H1 (cell line): ENCODE measurements at regions not wholly inside any gene's neighbourhood (a gene's known extent, or its start where the extent isn't known, plus 50 kb on each side); places are given as distances from the start of the nearest gene placed in this dataset.

Experiments used
- EP300 ChIP-seq, 2 experiments: IDR thresholded peaks; 1 replicate in 1 of 2; 2 replicates in 1 of 2; pipeline ENCODE4 v1.6.1; 2011 to 2012; ENCODE audit warnings: low read depth in 2 of 2, low read length in 2 of 2, mild to moderate bottlenecking in 2 of 2, borderline replicate concordance in 1 of 2, inconsistent platforms in 1 of 2, moderate library complexity in 1 of 2
- EZH2 ChIP-seq: fragments of 200-600 bp; sonication (generic); IDR thresholded peaks from 2 replicates; pipeline ENCODE4 v1.7.1; 2012; ENCODE audit warnings: low read depth, mild to moderate bottlenecking, moderate library complexity, low read length, inconsistent platforms; ENCODE audit not compliant: severe bottlenecking
- GABPA ChIP-seq: IDR thresholded peaks from 2 replicates; pipeline ENCODE4 v1.6.1; 2011; ENCODE audit warnings: mild to moderate bottlenecking, low read length, moderate library complexity, borderline replicate concordance; ENCODE audit not compliant: insufficient read depth
- JUND ChIP-seq: IDR thresholded peaks from 2 replicates; pipeline ENCODE4 v1.6.1; 2011; ENCODE audit warnings: mild to moderate bottlenecking, improper control_type of control experiment, low read length
- POLR2A ChIP-seq, 2 experiments: IDR thresholded peaks; 1 replicate in 1 of 2; 2 replicates in 1 of 2; pipeline ENCODE4 v1.6.1; 2011; ENCODE audit warnings: low read depth in 2 of 2, low read length in 2 of 2, mild to moderate bottlenecking in 2 of 2; ENCODE audit errors: control extremely low read depth in 1 of 2
- POLR2AphosphoS5 ChIP-seq: IDR thresholded peaks from 2 replicates; pipeline ENCODE4 v1.6.1; 2011; ENCODE audit warnings: low read depth, low read length
- RFX5 ChIP-seq: IDR thresholded peaks from 2 replicates; pipeline ENCODE4 v1.6.1; 2011; ENCODE audit warnings: low read depth, low read length, improper control_type of control experiment, borderline replicate concordance
- SRF ChIP-seq: IDR thresholded peaks from 2 replicates; pipeline ENCODE4 v1.6.1; 2011; ENCODE audit warnings: mild to moderate bottlenecking, low read depth, low read length, moderate library complexity
- SUZ12 ChIP-seq: fragments of 200-600 bp; sonication (generic); IDR thresholded peaks from 2 replicates; pipeline ENCODE4 v1.6.1; 2012; ENCODE audit warnings: mild to moderate bottlenecking, inconsistent platforms, low read length, moderate library complexity, mixed read lengths
- ZNF274 ChIP-seq: IDR thresholded peaks from 2 replicates; pipeline ENCODE4 v1.7.0; 2012; ENCODE audit warnings: low read length, borderline replicate concordance; ENCODE audit errors: extremely low read depth
- TF ChIP-seq, protein P1 (sequence below), 3 experiments: IDR thresholded peaks; 1 replicate in 2 of 3; 2 replicates in 1 of 3; pipeline versions ENCODE4 v1.5.1 to v1.6.1; 2011; ENCODE audit warnings: low read length in 3 of 3, mild to moderate bottlenecking in 3 of 3, inconsistent platforms in 2 of 3, low read depth in 1 of 3, moderate library complexity in 1 of 3; ENCODE audit not compliant: insufficient read depth in 1 of 3; ENCODE audit errors: control extremely low read depth in 1 of 3

GRCh38 chr11:127259102-127259501 is 258.5 kb upstream of the KIRREL3 start:
- TF ChIP-seq RFX5, result no peak
- no peak for TF ChIP-seq POLR2A (IDR thresholded peaks at IDR 0.05; ENCODE audit: control extremely low read depth in 1 of 2, low read depth in 2 of 2, low read length in 2 of 2)
- TF ChIP-seq, protein P1, sequence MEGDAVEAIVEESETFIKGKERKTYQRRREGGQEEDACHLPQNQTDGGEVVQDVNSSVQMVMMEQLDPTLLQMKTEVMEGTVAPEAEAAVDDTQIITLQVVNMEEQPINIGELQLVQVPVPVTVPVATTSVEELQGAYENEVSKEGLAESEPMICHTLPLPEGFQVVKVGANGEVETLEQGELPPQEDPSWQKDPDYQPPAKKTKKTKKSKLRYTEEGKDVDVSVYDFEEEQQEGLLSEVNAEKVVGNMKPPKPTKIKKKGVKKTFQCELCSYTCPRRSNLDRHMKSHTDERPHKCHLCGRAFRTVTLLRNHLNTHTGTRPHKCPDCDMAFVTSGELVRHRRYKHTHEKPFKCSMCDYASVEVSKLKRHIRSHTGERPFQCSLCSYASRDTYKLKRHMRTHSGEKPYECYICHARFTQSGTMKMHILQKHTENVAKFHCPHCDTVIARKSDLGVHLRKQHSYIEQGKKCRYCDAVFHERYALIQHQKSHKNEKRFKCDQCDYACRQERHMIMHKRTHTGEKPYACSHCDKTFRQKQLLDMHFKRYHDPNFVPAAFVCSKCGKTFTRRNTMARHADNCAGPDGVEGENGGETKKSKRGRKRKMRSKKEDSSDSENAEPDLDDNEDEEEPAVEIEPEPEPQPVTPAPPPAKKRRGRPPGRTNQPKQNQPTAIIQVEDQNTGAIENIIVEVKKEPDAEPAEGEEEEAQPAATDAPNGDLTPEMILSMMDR (IDR thresholded peaks at IDR 0.05; ENCODE audit: control extremely low read depth in 1 of 3, insufficient read depth in 1 of 3, low read depth in 1 of 3, low read length in 3 of 3), result no peak
- no peak for TF ChIP-seq EZH2
- no peak for TF ChIP-seq SUZ12
- no peak for TF ChIP-seq EP300 (IDR thresholded peaks at IDR 0.05; ENCODE audit: borderline replicate concordance in 1 of 2, low read depth in 2 of 2, low read length in 2 of 2)
- TF ChIP-seq ZNF274, result no peak
- no peak for TF ChIP-seq SRF
- TF ChIP-seq POLR2AphosphoS5, result no peak
- TF ChIP-seq JUND, result no peak
- no peak for TF ChIP-seq GABPA
